ENCODE measurements at regions not wholly inside any gene's neighbourhood (a gene's known extent, or its start where the extent isn't known, plus 50 kb on each side); places are given as distances from the start of the nearest gene placed in this dataset.

DNA sequence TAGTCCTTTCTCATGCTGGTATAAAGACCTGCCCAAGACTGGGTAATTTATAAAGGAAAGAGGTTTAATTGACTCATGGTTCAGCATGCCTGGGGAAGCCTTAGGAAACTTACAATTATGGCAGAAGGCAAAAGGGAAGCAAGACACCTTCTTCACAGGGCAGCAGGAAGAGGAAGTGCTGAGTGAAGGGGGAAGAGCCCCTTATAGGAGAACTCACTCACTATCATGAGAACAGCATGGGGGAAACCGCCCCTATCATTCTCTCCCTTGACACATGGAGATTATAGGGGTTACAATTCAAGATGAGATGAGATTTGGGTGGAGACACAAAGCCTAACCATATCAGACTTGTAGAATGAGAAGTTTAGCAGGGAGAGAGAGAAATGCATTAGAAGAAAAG, 373.3 kb upstream of the DIAPH2 start:
- no peak for DNase-seq (ENCODE audit: low spot score)

DNA sequence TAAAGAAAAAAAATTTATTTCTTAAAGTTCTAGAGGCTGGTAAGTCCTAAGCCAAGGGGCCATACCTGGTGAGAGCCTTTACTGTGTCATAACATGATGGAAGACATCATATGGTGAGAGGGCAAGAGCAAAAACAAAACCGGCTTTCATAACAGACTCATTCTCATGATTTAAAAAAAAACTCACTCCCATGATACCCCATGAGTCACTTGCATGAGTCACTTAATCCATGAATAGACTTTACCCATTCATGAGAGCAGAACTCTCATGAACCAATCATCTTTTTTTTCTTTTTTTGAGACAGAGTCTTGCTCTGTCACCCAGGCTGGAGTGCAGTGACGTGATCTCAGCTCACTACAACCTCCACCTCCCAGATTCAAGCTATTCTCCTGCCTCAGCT, 369.7 kb upstream of the DIAPH2 start:
- DNase-seq (ENCODE audit: low spot score): no peak

DNA sequence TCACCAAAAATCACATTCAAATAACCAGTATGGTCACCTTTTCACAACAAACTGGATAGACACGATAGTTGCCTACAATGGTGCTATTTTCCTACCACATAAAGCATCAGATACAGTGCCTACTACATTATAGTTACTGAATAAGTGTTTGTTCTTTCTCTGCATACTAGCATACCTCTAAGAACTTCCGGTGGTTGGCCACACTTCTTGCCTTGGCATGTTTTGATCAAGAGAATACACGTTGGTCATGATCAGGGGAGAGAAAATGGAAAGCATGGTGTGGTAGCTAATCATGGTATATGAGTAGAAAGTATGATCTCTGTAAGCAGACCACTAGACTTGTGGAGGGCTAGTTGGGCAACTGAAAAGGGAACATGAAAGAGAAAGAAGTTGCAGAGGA, 322.8 kb upstream of the DIAPH2 start:
- no peak for DNase-seq (ENCODE audit: low spot score)

DNA sequence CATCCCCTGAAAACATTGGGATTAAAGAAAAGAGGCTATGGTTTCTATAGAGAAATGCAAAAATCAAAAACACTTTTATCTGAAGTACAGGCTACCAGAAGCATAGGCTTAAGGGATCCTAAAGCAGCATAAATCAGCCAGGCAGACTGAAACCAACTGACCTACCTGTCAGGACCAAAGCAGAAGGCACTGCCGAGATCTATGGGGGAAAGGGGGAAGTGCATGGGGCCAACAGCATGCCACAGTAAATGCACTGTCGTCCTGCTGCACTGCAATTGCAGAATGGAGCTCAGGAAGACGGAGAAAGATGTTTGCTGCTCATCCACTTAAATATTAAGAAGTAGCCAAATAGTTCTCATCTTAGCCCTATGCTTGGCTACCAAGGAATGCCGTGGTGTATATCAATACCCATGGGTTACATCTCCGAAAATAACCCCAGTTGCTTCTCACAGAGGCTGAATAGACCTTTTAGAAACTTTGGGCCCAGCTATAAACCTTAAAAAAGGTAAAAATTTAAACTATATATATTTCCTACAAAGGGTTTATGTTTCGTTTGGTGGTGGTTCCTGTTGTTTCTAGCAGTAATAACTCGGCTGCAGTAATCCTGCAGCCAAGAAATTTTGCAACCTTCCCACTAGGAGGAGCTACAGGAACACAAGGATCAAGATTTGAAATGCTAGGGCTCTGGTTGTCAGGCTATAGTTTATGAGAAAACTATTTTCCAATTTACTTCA, 312.2 kb upstream of the DIAPH2 start:
- DNase-seq (ENCODE audit: low spot score): peak; percentile 47

DNA sequence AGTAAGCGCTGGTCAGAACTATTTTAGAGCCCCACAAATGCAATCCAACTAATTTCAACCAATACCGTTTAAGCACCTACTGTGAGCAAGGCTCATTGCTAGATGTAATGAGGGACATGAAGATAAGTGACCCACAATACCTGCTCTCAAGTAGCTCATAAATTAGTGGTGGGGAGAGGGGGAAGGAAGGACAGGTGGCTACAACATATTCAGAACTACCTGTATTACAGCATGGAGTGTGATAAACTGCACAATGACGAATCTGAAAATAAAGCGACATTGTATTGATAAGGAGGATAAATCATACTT, 311.6 kb upstream of the DIAPH2 start:
- no peak for DNase-seq (ENCODE audit: low spot score)

DNA sequence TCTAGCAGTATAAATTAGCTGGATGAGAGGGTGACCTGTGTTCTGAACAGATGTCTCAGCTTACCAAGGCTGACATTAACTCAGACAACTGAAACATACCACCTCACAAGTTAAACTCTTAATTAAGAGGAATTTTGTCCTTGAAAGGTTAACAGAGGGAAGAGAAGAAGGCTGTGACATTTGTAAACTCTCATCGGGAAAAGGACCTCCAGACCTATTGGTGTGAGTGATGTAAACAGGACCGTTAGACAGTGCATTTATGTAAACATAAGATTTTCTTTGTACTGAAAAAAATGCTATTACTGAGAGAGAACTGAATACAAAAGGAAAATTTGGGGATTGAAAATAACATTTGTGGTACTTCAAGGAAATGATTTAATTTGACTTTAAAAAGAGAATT, 308.4 kb upstream of the DIAPH2 start:
- DNase-seq (ENCODE audit: low spot score): no peak

DNA sequence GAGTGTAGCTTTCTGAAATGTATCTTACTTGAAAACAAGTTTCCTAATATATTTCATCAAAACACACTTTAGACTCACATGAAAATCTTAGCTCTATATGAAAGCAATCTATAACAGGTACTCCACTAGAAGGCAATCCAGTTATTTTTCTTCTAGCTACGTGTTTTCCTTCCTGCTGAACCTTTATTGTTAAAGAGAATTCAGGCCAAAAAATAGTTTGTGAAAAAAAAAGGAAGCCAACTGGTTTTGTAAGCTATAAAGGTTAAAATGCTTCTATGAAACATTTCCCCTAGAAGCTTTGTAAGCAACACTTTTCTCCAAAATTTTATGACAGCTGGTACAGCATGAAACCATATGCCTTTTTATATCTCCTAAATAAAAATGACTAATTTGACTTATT, 304.7 kb upstream of the DIAPH2 start:
- no peak for DNase-seq (ENCODE audit: low spot score)

DNA sequence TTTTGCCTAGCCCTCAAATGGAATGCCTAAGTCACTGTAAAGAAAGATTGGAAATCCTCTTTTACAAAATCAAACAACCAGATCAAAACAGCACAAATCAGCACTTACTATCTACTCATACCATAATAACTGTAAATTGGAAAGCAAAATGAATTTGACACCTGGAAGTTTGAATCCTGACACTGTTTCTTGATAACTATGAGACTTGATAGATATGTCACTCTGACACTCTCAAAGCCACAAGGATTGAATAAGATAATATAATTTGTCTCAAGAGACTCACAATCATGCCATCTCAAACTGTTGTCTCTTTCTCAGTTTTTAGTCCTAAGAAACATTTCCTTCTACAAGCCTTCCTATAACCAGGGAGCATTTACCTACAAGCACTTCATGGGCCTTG, 302.6 kb upstream of the DIAPH2 start:
- DNase-seq (ENCODE audit: low spot score): no peak

DNA sequence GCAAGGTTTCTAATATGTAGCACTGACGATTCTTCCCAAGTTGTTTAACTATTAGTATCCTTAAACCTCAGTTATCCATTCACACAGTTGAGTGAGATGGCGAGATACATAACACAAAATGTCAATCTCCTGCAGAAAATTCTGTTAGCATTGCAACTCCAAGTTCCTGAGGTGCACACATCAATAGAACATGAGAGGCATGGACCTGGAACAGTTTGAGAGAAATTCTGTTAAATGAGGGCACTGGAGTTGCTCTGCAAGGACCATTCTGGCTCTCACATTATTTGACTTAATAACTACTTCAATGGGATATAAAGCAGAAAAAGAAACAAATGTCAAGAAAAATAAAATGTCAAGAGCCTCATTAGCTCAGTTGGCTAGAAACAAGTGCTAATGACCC, 301.2 kb upstream of the DIAPH2 start:
- DNase-seq (ENCODE audit: low spot score): no peak

DNA sequence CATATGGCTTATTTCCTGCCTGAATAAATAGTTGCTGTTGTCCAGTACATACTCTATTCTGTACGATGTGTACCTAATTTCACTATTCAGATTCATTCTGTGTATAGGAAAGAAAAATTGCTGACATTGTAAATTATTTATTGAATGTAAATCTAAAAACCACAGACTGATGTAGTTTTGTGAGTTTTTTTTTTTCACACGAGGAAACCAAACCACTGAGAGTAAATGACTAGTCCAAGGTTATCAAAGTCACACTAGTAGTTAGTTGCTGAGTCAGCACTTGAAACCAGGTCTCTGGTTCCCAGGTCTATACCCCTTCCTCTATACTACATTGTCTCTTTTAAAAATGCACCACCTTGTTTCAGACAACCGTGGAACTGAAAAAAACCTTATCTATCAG, 298.3 kb upstream of the DIAPH2 start:
- no peak for DNase-seq (ENCODE audit: low spot score)

DNA sequence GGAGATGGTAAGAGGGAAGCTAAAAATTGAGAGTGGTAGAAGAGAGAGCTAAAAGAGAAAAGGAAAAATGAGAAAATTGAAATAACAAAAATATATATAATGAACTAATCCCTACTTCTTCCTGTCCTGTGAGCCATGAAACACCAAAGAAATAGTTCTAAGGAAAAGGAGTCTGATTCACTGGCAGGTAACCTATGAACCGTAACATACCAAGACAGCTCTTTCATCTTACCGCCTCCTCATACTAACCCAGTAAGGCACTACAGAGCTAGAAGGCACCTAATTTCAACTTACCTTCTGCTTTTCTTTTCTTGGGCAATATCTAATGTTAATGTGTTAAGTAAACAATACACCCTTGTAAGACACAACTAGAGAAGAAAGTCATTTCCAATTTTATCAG, 297.7 kb upstream of the DIAPH2 start:
- no peak for DNase-seq (ENCODE audit: low spot score)

DNA sequence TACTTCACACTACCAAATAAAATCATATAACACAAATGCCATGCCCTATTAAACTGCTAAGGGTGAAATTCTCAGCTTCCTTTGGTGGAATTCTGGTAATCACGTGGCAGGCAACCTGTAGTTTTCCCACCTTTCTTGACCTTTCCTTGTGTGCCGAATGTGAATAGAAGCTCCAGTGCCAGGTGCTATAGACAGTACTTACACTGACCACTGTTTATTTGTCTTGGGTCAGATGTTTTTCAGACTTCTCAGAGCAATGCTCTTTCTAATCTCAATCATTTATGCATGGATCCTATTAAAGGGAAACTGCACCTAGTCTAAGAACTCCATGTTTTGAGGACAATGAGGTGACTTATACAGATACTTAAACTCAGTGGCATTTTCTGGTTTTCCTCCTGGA, 296.8 kb upstream of the DIAPH2 start:
- no peak for DNase-seq (ENCODE audit: low spot score)

DNA sequence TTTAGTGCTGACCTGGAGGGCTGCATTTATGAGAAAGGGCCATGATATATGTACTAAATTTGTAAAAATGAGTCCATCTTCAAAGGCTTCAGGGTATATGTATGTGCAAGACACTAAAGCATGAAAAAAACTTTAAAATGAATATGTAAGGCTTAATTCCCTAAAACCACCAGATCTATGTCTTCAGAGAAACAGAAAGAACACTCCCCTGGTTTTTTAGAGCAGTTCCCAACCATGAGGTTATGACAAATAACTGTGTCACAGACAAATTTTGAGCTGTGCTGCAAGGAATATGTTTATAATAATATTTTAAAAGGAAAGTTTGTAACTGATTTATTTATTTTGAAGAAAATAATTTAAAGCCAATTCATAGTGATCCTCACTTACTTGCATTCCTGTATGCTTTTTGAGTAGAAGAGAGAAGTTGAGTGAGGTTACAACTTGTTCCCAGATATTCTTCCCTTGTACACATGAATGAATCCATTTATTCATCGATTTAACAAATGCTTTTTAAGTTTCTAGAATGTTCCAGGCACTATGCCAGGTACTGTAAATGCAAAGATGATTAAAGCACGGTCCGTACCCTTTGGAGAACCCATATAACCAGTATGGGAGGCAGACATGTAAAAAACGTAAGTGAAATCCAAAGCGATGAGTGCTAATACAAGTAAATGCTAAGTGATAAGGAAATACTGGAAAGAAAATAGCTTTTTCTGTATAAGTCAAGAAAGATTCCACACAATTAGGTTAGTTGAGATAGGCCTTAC, 295.2 kb upstream of the DIAPH2 start:
- no peak for DNase-seq (ENCODE audit: low spot score)

DNA sequence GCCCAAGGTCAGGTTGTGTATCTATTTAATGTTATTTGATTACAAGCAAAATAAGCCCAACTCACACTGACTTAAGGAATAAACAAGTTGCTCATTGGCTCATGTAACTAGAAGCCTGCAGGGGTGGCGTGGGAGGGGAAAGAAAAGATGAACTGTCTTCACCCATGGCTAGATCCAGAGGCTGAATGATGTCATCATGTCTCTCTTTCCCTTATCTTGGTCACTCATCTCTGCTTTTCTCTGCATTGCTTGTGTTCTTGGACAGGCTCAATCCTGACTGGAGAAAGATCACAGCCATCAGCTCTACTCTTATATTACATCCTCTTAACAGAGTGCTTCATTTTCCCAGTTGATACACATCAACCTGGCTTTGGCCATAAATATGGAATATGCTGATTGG, 290.0 kb upstream of the DIAPH2 start:
- DNase-seq (ENCODE audit: low spot score): no peak

DNA sequence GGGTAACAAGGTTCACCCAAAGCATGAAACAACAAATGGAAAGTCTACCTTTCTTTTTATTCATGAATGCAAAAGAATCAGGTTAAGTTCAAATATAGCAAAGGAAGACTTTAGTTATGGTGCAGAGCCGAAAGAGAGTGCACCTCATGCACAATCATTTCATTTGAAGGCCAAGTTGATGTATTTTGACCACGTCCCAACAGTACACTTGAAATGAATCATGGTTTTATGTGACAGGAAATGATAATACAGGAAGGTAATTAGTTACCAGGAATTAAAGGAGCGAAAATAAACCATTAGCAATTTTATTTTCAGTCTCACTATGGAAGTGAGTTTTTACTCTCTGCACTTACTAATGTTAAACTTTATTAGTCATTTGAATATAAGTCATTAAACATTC, 281.2 kb upstream of the DIAPH2 start:
- DNase-seq (ENCODE audit: low spot score): no peak

DNA sequence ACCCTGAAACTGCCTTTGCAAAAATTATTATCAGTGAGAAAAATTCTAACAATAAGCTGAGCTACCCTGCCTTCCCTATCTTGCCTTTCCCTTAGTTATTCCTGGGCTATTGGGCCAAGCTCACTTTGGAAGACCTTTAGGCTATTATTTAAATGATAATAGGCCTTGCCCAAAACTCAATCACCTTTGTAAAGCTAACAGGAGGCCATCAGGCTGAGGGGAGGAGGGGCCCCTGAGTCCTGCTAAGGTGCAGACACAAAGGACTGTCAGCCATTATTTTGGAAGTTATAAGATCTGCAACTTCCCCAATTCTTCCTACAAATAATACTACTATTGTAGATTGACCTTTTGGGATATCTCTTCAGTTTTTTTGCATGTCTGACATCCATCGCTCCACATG, 278.8 kb upstream of the DIAPH2 start:
- no peak for DNase-seq (ENCODE audit: low spot score)

DNA sequence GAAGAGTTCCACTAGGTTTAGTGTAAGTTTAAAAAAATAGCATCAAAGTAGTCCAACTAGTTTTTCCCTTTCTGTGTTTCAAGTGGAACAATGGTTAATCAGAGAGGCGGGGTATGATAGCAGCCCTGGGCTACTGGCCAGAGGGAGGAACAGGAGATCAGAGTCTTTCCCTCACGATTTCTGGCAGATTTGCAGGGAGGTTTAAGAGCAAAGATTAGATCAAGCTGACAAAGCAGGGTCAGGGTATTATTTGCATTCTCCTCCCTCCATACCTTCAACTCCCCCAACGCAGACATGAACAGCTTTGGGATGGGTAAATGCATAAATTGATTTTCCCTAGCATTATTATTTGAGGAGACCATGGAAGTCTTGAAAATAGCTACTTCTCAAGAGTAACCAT, 277.6 kb upstream of the DIAPH2 start:
- no peak for DNase-seq (ENCODE audit: low spot score)

DNA sequence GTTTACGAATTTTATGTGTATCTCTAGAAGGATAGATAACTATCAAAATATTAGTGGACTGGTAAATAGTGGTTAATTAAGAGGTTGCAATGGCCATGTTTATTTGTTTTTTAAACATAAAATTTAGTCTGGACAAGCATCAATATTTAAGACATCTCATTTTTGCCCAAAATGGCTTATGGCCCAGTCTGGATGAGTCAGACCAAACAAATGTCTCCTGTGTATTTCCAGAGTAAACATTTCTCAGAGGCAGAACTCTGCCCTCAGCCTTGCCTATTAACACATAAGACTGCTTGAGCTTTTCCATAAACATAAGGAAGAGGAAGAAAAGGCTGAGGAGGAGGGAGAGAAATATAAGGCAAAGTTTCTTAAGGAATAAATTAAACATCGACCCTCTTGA, 277.1 kb upstream of the DIAPH2 start:
- DNase-seq (ENCODE audit: low spot score): peak; percentile 6

DNA sequence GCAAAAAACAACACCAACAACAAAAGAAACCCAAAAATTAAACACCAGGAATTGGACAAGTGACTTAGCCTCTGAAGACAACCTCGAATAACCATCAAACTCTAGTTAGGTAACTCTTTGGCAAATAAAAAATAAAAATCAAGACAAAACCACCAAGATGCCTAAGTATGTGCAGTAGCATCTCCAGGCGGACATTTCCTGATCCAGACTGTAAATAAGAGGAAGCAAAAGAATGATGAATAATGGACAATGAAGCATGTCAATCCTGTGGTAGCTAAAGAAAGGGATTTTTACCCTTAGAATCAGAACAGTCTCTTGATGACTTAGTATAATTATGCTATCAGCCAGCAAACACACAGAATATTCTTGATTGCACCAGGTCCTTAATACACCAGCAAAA, 276.7 kb upstream of the DIAPH2 start:
- no peak for DNase-seq (ENCODE audit: low spot score)

DNA sequence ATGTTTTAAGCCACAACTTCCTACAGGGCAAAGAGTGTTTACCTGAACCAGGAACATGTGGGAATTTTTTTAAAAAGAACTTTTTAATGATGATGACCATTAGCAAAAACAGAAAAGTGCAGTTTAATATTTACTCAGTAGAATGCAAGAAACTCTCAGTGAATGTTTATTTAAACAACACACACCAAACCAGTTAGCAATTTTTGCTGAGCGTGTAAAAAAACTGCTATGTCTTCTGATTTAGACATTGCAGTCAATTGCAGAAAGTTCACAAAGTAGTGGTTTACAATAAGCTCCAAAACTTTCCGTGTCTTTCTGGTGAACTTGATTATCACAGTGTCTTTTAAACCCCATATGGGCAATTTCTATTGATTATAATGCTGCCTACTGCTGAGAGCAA, 273.7 kb upstream of the DIAPH2 start:
- no peak for DNase-seq (ENCODE audit: low spot score)

DNA sequence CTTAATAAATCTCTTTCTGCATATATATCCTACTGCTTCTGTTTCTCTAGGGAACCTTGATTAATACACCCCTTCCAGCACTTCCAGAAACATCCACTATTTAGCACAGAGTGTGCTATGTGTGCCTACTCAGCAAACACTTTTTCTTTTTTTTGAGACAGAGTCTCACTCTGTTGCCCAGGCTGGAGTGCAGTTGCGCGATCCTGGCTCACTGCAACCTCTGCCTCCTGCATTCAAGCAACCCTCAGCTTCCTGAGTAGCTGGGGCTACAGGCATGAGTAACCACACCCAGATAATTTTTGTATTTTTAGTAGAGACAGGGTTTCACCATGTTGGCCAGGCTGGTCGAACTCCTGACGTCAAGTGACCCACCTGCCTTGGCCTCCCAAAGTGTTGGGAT, 266.9 kb upstream of the DIAPH2 start:
- no peak for DNase-seq (ENCODE audit: low spot score)

DNA sequence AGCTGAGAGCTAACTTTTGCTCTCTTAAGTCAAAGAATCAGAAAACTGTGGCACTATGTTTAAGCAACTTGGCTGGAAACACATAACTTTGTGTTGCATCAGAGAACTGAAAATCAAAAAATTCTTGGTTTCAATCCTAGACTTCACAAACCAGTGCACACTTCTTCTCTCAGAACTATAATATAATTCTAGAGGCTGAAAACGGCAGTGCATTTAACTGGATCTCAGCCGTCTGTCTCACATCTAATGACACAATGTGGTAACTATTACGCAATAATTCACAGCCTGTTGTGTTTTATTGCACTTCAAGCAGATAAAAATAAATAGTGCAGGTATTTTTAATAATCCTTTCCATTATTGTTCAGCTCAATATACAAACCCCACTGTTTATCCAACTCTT, 260.6 kb upstream of the DIAPH2 start:
- no peak for DNase-seq (ENCODE audit: low spot score)

DNA sequence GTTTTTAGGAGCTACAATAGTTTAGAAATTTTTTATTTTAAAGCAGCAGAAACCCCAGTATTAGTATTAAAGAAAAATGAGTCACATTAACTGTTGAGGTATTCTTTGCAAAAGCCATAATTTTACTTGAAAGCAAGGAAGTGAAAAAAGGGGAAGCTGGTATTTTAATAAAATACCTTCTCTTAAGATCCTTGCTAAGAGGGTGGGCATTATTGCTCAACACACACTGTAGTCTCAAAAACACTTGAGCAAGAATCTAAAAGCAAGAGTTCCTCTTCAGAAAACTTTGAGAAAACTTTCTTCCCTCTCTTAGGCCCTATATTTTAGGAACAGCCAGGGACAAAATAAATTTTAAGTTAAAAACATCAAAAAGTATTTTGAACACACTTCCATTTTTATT, 259.4 kb upstream of the DIAPH2 start:
- peak; percentile 15 for DNase-seq (ENCODE audit: low spot score)

DNA sequence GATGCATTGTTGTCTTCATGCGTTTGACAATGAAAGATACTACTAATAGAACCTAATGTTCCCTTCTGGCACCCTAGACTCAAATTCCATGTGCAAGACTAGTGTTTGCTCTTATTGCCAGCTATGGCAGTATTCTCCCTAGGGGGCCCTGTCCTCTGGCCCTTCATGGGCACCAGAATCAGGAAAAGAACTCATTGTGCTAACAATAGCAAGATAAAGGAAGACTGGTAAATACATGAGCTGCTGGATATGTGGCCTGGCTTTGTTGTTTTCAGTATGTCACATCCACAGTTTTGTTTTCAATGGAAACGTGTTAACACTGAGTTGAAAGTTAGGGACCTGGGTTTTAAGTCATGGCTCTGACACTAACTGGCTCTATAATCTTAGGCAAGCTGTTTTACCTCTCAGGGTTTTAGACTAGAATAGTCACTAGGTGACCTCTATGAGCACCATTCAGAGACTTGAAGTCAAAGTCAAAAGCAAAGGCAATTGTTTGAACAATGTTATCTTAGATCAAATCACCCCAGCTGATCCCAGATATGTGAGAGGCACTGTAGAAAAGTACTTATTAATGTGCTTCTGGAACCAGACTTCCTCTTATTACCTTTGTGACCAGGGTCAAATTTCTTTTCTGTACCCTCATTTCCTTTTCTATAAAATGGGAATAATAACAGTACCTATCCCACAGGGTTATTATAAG, 253.7 kb upstream of the DIAPH2 start:
- no peak for DNase-seq (ENCODE audit: low spot score)
